ENCODE measurements at regions not wholly inside any gene's neighbourhood (a gene's known extent, or its start where the extent isn't known, plus 50 kb on each side); places are given as distances from the start of the nearest gene placed in this dataset.

GRCh38 chr9:16025627-16026026 is 472.8 kb downstream of the CCDC171 start:
- no peak for DNase-seq

DNA sequence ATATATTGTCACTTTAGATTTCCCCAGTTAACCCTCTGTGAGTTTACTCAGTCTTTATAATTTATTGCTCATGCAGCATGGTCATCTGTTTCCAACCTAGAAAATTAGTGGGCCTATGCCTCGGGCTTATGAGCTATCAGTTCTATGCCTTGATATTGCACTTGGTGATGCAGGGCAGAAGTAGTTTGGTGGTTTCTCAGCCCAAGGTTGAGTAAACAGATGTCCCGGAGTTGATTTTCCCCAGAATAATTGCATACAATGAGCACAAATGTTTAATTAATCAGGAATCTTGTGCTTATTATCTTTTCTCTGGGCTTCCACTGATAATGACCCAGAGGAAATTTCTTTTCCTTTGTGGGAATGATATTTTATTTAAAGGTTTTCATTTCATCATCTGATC is 474.0 kb downstream of the CCDC171 start:
- no peak for DNase-seq

DNA sequence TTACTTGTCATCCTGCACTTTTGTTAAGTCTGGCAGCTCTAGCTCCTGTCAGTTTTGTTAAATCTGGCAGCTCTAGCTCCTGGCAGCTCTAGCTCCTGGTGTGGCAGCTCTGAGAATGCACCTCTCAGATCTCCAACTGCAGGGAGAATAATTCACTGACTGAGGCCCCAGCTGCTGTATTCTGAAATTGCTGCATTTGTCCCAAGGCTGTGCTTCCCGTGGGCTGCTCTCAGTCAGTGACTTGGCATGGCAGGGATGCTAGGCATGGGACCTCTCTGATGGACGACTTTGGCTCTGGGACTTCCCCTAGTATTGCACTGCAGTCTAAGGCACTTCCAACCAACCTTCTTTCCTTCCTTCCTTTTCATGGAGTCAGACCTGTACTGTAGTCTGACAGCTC is 475.7 kb downstream of the CCDC171 start:
- DNase-seq, result no peak

DNA sequence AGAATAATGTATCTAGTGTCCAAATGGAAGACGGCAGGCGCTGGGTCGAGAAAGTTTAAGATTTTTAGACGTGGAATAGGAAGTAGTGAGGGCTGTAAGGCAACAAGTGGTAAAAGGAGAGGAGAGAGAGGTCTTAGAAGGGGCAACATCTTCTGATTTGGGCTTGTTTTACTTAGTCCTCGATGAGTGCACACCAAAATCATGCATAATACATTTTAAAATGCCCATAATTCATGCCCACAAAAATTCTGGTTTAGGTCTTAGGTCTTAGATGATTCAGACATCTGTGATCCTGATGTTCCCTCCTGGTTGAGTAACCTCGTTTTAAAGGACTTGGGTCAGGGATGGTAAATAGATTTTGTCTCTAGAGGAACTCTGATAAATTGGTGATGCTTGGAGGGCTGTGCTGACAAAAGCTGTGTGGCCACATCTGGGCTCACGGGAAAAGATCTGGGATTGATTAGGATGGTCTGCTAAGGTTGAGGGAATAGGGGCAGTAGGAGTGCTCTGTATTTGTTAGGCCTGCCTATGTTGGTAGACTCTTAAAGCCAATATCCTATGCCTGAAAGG is 476.3 kb downstream of the CCDC171 start:
- DNase-seq, result no peak

DNA sequence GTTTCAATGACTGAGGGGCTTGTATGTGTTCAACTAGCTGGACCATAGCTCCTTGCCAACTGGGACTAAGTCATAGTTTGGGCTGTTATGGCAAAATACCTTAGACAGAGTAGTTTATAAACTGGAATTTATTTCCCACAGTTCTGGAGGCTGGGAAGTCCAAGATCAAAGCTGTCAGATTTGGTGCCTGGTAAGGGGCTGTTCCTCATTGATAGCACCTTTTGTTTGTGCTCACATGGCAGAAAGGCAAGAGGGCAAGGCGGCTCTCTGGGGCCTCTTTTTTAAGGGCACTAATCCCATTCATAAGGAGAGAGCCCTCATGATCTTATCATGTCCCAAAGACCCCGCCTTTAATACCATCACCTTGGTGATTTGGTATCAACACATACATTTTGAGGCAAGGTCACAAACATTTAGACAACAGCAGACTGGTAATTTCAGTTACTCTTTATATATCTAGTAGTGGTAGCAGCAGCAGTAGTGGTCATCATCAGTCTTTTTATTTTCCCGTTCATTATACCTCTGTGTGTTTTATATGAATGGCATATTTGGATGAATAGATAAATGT is 477.0 kb downstream of the CCDC171 start:
- no peak for DNase-seq

DNA sequence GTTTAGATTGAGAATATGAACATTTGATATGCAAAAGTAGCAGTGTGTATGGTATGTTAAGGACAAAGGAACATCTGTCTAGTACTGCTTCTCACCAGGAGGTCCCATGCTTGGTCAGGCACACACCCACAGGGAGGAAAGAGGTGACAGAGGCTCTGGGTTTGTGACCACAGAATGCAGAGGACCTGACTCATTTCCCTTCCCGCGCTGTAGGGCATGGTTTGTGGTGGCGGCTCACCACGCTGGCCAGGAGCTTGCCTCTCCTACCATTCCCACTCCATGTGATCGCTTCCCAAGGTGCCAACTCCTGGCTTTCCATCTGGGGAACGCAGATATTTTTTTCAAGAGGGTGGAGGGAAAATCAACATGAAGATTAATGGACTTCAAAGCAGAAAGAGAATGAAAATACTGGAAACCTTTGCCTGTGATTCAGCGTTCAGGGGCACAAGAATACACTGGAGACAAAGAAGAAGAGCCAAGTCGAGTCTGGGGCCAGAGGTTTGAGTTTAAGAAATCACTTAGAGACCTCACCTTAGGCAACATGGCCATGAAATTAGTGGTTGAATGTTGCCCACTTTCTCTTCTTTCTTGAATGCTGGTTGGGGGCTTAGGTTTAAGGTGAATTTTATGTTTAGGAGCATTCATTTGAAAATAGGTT is 477.8 kb downstream of the CCDC171 start:
- DNase-seq, result no peak

DNA sequence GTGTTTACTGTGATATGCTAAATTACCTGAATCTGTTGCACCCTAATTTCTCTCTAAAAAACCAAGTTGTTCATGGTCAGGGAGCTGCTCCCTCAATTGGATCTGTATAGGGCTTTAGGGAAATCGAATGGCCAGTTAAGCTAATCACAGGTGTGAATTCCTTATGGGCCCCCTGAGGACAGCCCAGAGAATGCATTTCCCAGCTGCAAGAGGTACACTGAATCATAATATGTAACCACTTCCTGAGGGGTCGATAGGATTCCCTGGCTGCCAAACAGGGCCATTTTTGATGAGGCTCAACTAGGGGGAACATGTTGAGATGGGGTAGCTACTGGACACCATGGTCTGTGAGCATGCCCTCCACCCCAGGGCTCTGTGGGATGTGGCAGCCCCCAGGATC is 478.6 kb downstream of the CCDC171 start:
- no peak for DNase-seq

- no peak for DNase-seq
These were observed 479.1 kb downstream of the CCDC171 start for GRCh38 chr9:16031971-16032370.

DNA sequence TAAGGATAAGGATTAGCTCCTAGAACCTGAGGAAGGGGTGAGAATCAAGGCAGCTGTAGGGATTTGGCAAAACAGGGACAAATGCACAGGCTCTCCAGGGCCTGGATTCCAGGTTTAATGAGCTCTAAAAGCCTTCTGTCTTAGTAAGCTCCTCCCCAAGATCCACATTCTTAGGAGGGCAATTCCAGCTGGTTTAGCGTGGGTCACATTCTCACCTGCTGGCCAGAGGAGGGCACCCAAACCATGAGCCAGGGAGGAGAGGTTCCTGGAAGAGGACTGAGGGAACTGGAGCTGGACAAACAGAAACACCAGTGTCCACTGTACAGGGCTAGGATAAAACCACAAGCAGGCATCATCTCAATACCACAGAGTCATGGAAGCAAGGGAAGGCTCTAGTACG is 480.0 kb downstream of the CCDC171 start:
- DNase-seq, result no peak

GRCh38 chr9:16033253-16033652 is 480.4 kb downstream of the CCDC171 start:
- DNase-seq, result no peak

DNA sequence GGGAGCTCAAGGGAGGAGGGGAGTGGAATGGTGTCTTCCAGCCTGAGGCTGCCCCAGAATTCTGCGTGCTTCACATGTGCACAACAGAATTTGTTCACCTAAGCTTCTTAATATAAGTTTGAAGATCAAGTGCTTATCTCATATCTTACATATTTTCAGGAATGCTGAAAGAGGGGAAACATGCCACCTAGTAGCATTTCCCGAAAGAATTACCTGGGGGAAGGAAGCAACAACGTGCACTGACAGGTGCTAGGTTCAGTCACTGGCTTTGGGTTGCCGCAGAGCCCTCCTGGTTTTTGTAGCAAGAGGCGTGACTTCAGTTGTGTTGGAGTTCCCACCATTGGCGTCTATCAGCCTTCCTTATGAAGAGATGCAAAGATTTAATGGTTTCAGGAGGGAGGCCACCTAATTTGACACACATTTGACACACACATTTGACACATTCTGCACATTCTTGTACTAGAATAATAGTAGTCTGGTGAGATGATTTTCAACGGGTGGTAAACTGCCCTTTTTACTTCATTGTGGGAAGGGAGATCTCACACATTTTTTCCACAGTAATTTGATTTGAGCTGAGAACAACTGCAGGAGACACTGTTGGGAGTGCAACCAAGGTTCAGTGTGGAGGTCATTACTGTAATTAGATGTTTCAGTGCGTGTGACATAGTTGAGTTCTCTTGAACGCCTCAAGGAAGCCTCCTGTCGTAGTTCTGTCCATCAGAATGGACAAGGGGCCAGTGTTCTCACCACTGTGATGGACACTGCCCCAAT is 481.3 kb downstream of the CCDC171 start:
- DNase-seq, result no peak

- no peak for DNase-seq
These were observed 486.6 kb downstream of the CCDC171 start for GRCh38 chr9:16039218-16039987.

- DNase-seq, result no peak
These were observed 487.3 kb downstream of the CCDC171 start for GRCh38 chr9:16039988-16040761.

GRCh38 chr9:16043756-16044578 is 491.1 kb downstream of the CCDC171 start:
- DNase-seq, result no peak

- DNase-seq, result no peak
These were observed 491.7 kb downstream of the CCDC171 start for GRCh38 chr9:16044579-16044881.

- no peak for DNase-seq
These were observed 492.9 kb downstream of the CCDC171 start for GRCh38 chr9:16045651-16046280.

GRCh38 chr9:16046713-16047112 is 493.9 kb downstream of the CCDC171 start:
- no peak for DNase-seq

DNA sequence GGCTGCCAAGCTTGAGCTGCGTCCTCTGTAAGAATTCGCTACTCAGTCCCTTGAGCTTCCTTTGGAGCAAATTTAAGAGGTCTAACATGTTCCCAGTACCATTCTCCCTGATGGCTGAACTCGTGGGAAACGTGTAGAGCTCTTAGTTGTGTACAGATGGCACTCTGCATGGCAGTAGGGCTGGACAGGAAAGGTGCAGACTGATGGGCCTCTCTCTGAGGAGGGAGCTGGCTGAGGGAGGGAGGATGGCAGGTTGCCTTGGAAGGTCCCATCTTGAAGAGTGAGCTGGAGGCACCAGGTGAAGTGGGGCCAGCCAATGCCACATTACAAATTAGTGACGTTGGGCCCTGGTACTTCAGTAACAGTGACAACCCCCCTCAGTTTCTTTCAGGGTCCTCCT is 495.3 kb downstream of the CCDC171 start:
- DNase-seq, result no peak

GRCh38 chr9:16052146-16052545 is 499.3 kb downstream of the CCDC171 start:
- DNase-seq, result no peak

GRCh38 chr9:16052757-16053530 is 500.1 kb downstream of the CCDC171 start:
- no peak for DNase-seq
